Anterior cingulate cortex (tissue), 58 donors: ENCODE measurements at regions not wholly inside any gene's neighbourhood (a gene's known extent, or its start where the extent isn't known, plus 50 kb on each side); places are given as distances from the start of the nearest gene placed in this dataset.
"Not testable (repeated sequence)": the region's sequence is repeated elsewhere in the genome, so short reads cannot be mapped to it uniquely, and the experiment has no call there.

Source experiments
- DNase-seq, 58 donors: peaks; one replicate each; lab custom pipeline; 2025; lab: John Stamatoyannopoulos, UW

- not testable (repeated sequence) for DNase-seq
Measured at GRCh38 chr3:73820896-73821295, 196.2 kb upstream of the PDZRN3 start.

GRCh38 chr3:73820431-73820830 is 195.7 kb upstream of the PDZRN3 start:
- no peak for DNase-seq

- no peak for DNase-seq
Measured at GRCh38 chr3:73815966-73816365, 191.2 kb upstream of the PDZRN3 start.

GRCh38 chr3:73813692-73814292 is 189.1 kb upstream of the PDZRN3 start:
- no peak for DNase-seq

GRCh38 chr3:73813291-73813690 is 188.6 kb upstream of the PDZRN3 start:
- no peak for DNase-seq

- no peak for DNase-seq
Measured at GRCh38 chr3:73812054-73812453, 187.3 kb upstream of the PDZRN3 start.

- peak in 2 of 58 donors; percentile 5 to 8 for DNase-seq
Measured at GRCh38 chr3:73808862-73809509, 184.2 kb upstream of the PDZRN3 start.

GRCh38 chr3:73805435-73805834 is 180.7 kb upstream of the PDZRN3 start:
- DNase-seq, result peak in 3 of 58 donors; percentile 5 to 30 (median 17)

GRCh38 chr3:73804204-73804603 is 179.5 kb upstream of the PDZRN3 start:
- DNase-seq, result no peak

- no peak for DNase-seq
Measured at GRCh38 chr3:73801444-73801843, 176.7 kb upstream of the PDZRN3 start.

GRCh38 chr3:73797311-73797710 is 172.6 kb upstream of the PDZRN3 start:
- no peak for DNase-seq

GRCh38 chr3:73796382-73796781 is 171.6 kb upstream of the PDZRN3 start:
- DNase-seq, result no peak

GRCh38 chr3:73791356-73791755 is 166.6 kb upstream of the PDZRN3 start:
- DNase-seq, result no peak

GRCh38 chr3:73789825-73790444 is 165.2 kb upstream of the PDZRN3 start:
- DNase-seq, result no peak

GRCh38 chr3:73787620-73788019 is 162.9 kb upstream of the PDZRN3 start:
- no peak for DNase-seq

GRCh38 chr3:73786998-73787397 is 162.3 kb upstream of the PDZRN3 start:
- no peak for DNase-seq

GRCh38 chr3:73786321-73786807 is 161.6 kb upstream of the PDZRN3 start:
- peak in 12 of 58 donors; percentile 1 to 62 (median 16) for DNase-seq

GRCh38 chr3:73784686-73785392 is 160.1 kb upstream of the PDZRN3 start:
- no peak for DNase-seq

- no peak for DNase-seq
Measured at GRCh38 chr3:73783811-73784210, 159.1 kb upstream of the PDZRN3 start.

GRCh38 chr3:73781541-73781940 is 156.8 kb upstream of the PDZRN3 start:
- DNase-seq, result peak in 48 of 58 donors; percentile 3 to 76 (median 32)

GRCh38 chr3:73774645-73775044 is 149.9 kb upstream of the PDZRN3 start:
- DNase-seq, result no peak
